ENCODE measurements at regions not wholly inside any gene's neighbourhood (a gene's known extent, or its start where the extent isn't known, plus 50 kb on each side); places are given as distances from the start of the nearest gene placed in this dataset.

GRCh38 chr20:60091861-60092260 is 133.6 kb downstream of the CDH26 start:
- no peaks in the 10 kb centered on the region for H3F3A ChIP-seq (ENCODE audit: insufficient read depth)

GRCh38 chr20:60092729-60093128 is 134.5 kb downstream of the CDH26 start:
- H3K79me2 ChIP-seq (ENCODE audit: insufficient read depth, low read length): no peaks in the 10 kb centered on the region
- no peaks in the 10 kb centered on the region for H3K9me2 ChIP-seq (replicated peaks; ENCODE audit: insufficient read depth, low read length)
- H3K36me3 ChIP-seq (ENCODE audit: low read length): no peaks in the 10 kb centered on the region
- H3K9me3 ChIP-seq (ENCODE audit: insufficient read depth, low read length): peaks cover 4% of the 10 kb centered on the region; the same call in 1 of the 2 replicates
- TF ChIP-seq EZH2phosphoT487 (conservative IDR thresholded peaks at IDR 0.05; ENCODE audit: low read length) (no peak), CTCF (IDR thresholded peaks at IDR 0.05; ENCODE audit: insufficient read depth, low read length, poor library complexity, severe bottlenecking) (no peak)
- no peak overlapping the region for H3K27ac ChIP-seq (ENCODE audit: low read depth, low read length)
- H3K27me3 ChIP-seq (ENCODE audit: low read length): no peaks in the 10 kb centered on the region
- no peak overlapping the region for H3K9ac ChIP-seq (ENCODE audit: low read length)
- H4K20me1 ChIP-seq (ENCODE audit: low read depth, low read length): no peaks in the 10 kb centered on the region
- H3K4me3 ChIP-seq (ENCODE audit: insufficient read depth, low read length, poor library complexity, severe bottlenecking): no peak overlapping the region
- no peak overlapping the region for H2AFZ ChIP-seq (ENCODE audit: low read depth, low read length, severe bottlenecking)
- H3F3A ChIP-seq (ENCODE audit: insufficient read depth): no peaks in the 10 kb centered on the region
- no peak overlapping the region for H3K4me2 ChIP-seq (ENCODE audit: low read depth, low read length, poor library complexity, severe bottlenecking)

More at GRCh38 chr20:60091861-60092260, 133.6 kb downstream of the CDH26 start:
- TF ChIP-seq EZH2phosphoT487 (conservative IDR thresholded peaks at IDR 0.05; ENCODE audit: low read length) (no peak), CTCF (IDR thresholded peaks at IDR 0.05; ENCODE audit: insufficient read depth, low read length, poor library complexity, severe bottlenecking) (no peak)
- H3K27ac ChIP-seq (ENCODE audit: low read depth, low read length): no peak overlapping the region
- no peak overlapping the region for H2AFZ ChIP-seq (ENCODE audit: low read depth, low read length, severe bottlenecking)
- no peaks in the 10 kb centered on the region for H4K20me1 ChIP-seq (ENCODE audit: low read depth, low read length)
- no peaks in the 10 kb centered on the region for H3K9me2 ChIP-seq (replicated peaks; ENCODE audit: insufficient read depth, low read length)
- H3K36me3 ChIP-seq (ENCODE audit: low read length): no peaks in the 10 kb centered on the region
- peaks cover 4% of the 10 kb centered on the region; the same call in 1 of the 2 replicates for H3K9me3 ChIP-seq (ENCODE audit: insufficient read depth, low read length)
- no peaks in the 10 kb centered on the region for H3K27me3 ChIP-seq (ENCODE audit: low read length)
- no peak overlapping the region for H3K9ac ChIP-seq (ENCODE audit: low read length)
- H3K79me2 ChIP-seq (ENCODE audit: insufficient read depth, low read length): no peaks in the 10 kb centered on the region
- H3K4me3 ChIP-seq (ENCODE audit: insufficient read depth, low read length, poor library complexity, severe bottlenecking): no peak overlapping the region
- H3K4me2 ChIP-seq (ENCODE audit: low read depth, low read length, poor library complexity, severe bottlenecking): no peak overlapping the region

- TF ChIP-seq EZH2phosphoT487 (conservative IDR thresholded peaks at IDR 0.05; ENCODE audit: low read length) (no peak), CTCF (IDR thresholded peaks at IDR 0.05; ENCODE audit: insufficient read depth, low read length, poor library complexity, severe bottlenecking) (no peak)
- Histone ChIP-seq H3K9ac (ENCODE audit: low read length) (no peak overlapping the region), H3K36me3 (ENCODE audit: low read length) (no peaks in the 10 kb centered on the region), H3K79me2 (ENCODE audit: insufficient read depth, low read length) (no peaks in the 10 kb centered on the region), H4K20me1 (ENCODE audit: low read depth, low read length) (no peaks in the 10 kb centered on the region), H3K9me2 (replicated peaks; ENCODE audit: insufficient read depth, low read length) (no peaks in the 10 kb centered on the region), H3F3A (ENCODE audit: insufficient read depth) (no peaks in the 10 kb centered on the region), H3K9me3 (ENCODE audit: insufficient read depth, low read length) (peaks cover 4% of the 10 kb centered on the region; the same call in 1 of the 2 replicates), H2AFZ (ENCODE audit: low read depth, low read length, severe bottlenecking) (no peak overlapping the region), H3K27ac (ENCODE audit: low read depth, low read length) (no peak overlapping the region), H3K4me3 (ENCODE audit: insufficient read depth, low read length, poor library complexity, severe bottlenecking) (no peak overlapping the region), H3K4me2 (ENCODE audit: low read depth, low read length, poor library complexity, severe bottlenecking) (no peak overlapping the region), H3K27me3 (ENCODE audit: low read length) (no peaks in the 10 kb centered on the region)
Observed at GRCh38 chr20:60095456-60095855, 137.2 kb downstream of the CDH26 start.
